WTC11 (cell line): ENCODE measurements at regions not wholly inside any gene's neighbourhood (a gene's known extent, or its start where the extent isn't known, plus 50 kb on each side); places are given as distances from the start of the nearest gene placed in this dataset.

Source experiments
- ATAC-seq: fragments of 200-7000 bp; cut with Tn5 transposase; 2 replicates; pipeline ENCODE4 v1.10.0; 2021; ENCODE audit warnings: mild to moderate bottlenecking, moderate library complexity
- CTCF ChIA-PET: fragments of 300-600 bp; sonication (Branson Sonifier 250); formaldehyde crosslinking; loops from one replicate; lab custom pipeline; 2021; ENCODE audit warnings: antibody characterized with exemption; lab: Charles Lee
- POLR2A ChIA-PET: fragments of 350-600 bp; sonication (Branson Sonifier 250); formaldehyde crosslinking; loops from one replicate; lab custom pipeline; 2021; ENCODE audit warnings: antibody characterized with exemption; lab: Charles Lee
- DNase-seq: peaks from one replicate; pipeline ENCODE4 v3.0.0; 2021; ENCODE audit warnings: low spot score
- H3K27ac Mint-ChIP-seq: 2 replicates; pipeline ENCODE4 v1.8.0; 2021; ENCODE audit warnings: mixed read lengths
- H3K27me3 Mint-ChIP-seq: 2 replicates; pipeline ENCODE4 v1.8.0; 2021; ENCODE audit warnings: low read depth, mild to moderate bottlenecking, moderate library complexity, mixed read lengths
- H3K36me3 Mint-ChIP-seq: 2 replicates; pipeline ENCODE4 v1.8.0; 2021; ENCODE audit warnings: mixed read lengths
- H3K4me1 Mint-ChIP-seq: 2 replicates; pipeline ENCODE4 v1.8.0; 2022; ENCODE audit warnings: mixed read lengths
- H3K4me3 Mint-ChIP-seq: 2 replicates; pipeline ENCODE4 v1.8.0; 2021; ENCODE audit warnings: mild to moderate bottlenecking, moderate library complexity, mixed read lengths
- H3K9me3 Mint-ChIP-seq: 2 replicates; pipeline ENCODE4 v1.8.0; 2021; ENCODE audit warnings: mixed read lengths
- ATF6 ChIP-seq: sonication (generic); formaldehyde crosslinking; IDR thresholded peaks from 2 replicates; pipeline ENCODE4 v1.8.1; 2023; ENCODE audit warnings: mild to moderate bottlenecking, missing genetic modification reagents
- E2F1 ChIP-seq: sonication (generic); formaldehyde crosslinking; IDR thresholded peaks from 2 replicates; pipeline ENCODE4 v1.8.0; 2022; ENCODE audit warnings: mild to moderate bottlenecking, missing genetic modification reagents
- E2F4 ChIP-seq: sonication (generic); formaldehyde crosslinking; IDR thresholded peaks from 2 replicates; pipeline ENCODE4 v1.8.1; 2022; ENCODE audit warnings: low read depth, mild to moderate bottlenecking, moderate library complexity, missing genetic modification reagents, borderline replicate concordance
- ESRRA ChIP-seq: sonication (generic); formaldehyde crosslinking; IDR thresholded peaks from 2 replicates; pipeline ENCODE4 v1.8.1; 2022; ENCODE audit warnings: mild to moderate bottlenecking, missing genetic modification reagents, borderline replicate concordance
- FOXP1 ChIP-seq: sonication (generic); formaldehyde crosslinking; IDR thresholded peaks from 2 replicates; pipeline ENCODE4 v1.8.0; 2022; ENCODE audit warnings: missing genetic modification reagents, mild to moderate bottlenecking, moderate library complexity, borderline replicate concordance
- JAZF1 ChIP-seq: fragments of 250-450 bp; sonication (Bioruptor Pico); IDR thresholded peaks from 2 replicates; pipeline ENCODE4 v1.9.0; 2021; ENCODE audit warnings: moderate library complexity, mild to moderate bottlenecking, inconsistent platforms
- MAX ChIP-seq: sonication (generic); formaldehyde crosslinking; IDR thresholded peaks from 2 replicates; pipeline ENCODE4 v1.8.0; 2022; ENCODE audit warnings: mild to moderate bottlenecking, missing genetic modification reagents
- NFE2L1 ChIP-seq: sonication (generic); formaldehyde crosslinking; IDR thresholded peaks from 2 replicates; pipeline ENCODE4 v1.8.1; 2023; ENCODE audit warnings: missing genetic modification reagents
- NR3C1 ChIP-seq: sonication (generic); formaldehyde crosslinking; conservative IDR thresholded peaks from 2 replicates; pipeline ENCODE4 v1.8.1; 2023; ENCODE audit warnings: low read depth, mild to moderate bottlenecking, missing genetic modification reagents
- RELA ChIP-seq: sonication (generic); formaldehyde crosslinking; IDR thresholded peaks from 2 replicates; pipeline ENCODE4 v1.8.1; 2022; ENCODE audit warnings: missing genetic modification reagents, mild to moderate bottlenecking, borderline replicate concordance
- SMAD4 ChIP-seq: sonication (generic); formaldehyde crosslinking; IDR thresholded peaks from 2 replicates; pipeline ENCODE4 v1.8.0; 2022; ENCODE audit warnings: mild to moderate bottlenecking, missing genetic modification reagents
- SP1 ChIP-seq: sonication (generic); formaldehyde crosslinking; conservative IDR thresholded peaks from 2 replicates; pipeline ENCODE4 v1.8.1; 2022; ENCODE audit warnings: missing genetic modification reagents
- TCF7 ChIP-seq: sonication (generic); formaldehyde crosslinking; IDR thresholded peaks from 2 replicates; pipeline ENCODE4 v1.8.0; 2022; ENCODE audit warnings: mild to moderate bottlenecking, low read depth, missing genetic modification reagents, moderate library complexity
- TEAD4 ChIP-seq: sonication (generic); formaldehyde crosslinking; IDR thresholded peaks from 2 replicates; pipeline ENCODE4 v1.8.0; 2022; ENCODE audit warnings: mild to moderate bottlenecking, missing genetic modification reagents
- ZBTB21 ChIP-seq: sonication (generic); formaldehyde crosslinking; IDR thresholded peaks from 2 replicates; pipeline ENCODE4 v1.8.1; 2023; ENCODE audit warnings: mild to moderate bottlenecking, missing genetic modification reagents, borderline replicate concordance
- ZMAT4 ChIP-seq: fragments of 250-450 bp; sonication (Bioruptor Pico); IDR thresholded peaks from 2 replicates; pipeline ENCODE4 v1.9.0; 2021; ENCODE audit warnings: mild to moderate bottlenecking
- ZNF121 ChIP-seq: sonication (generic); formaldehyde crosslinking; IDR thresholded peaks from 2 replicates; pipeline ENCODE4 v1.8.0; 2023; ENCODE audit warnings: missing genetic modification reagents
- ZNF425 ChIP-seq: fragments of 250-450 bp; sonication (Bioruptor Pico); conservative IDR thresholded peaks from 2 replicates; pipeline ENCODE4 v1.9.0; 2021; ENCODE audit warnings: mild to moderate bottlenecking

- POLR2A ChIA-PET, result no interaction called here
- H3K4me1 Mint-ChIP-seq, result peaks cover 19% of the 10 kb centered on the region
- no peak for ATAC-seq
- H3K27me3 Mint-ChIP-seq, result peaks cover 3% of the 10 kb centered on the region; the same call in 1 of the 2 replicates
- H3K4me3 Mint-ChIP-seq, result no peak overlapping the region
- H3K27ac Mint-ChIP-seq, result no peak overlapping the region
- TF ChIP-seq FOXP1 (CRISPR knock-in tag), result no peak
- no peak for TF ChIP-seq ZBTB21
- TF ChIP-seq NFE2L1, result no peak
- TF ChIP-seq RELA (CRISPR knock-in tag), result no peak
- TF ChIP-seq ATF6 (CRISPR knock-in tag), result no peak
- TF ChIP-seq E2F1 (CRISPR knock-in tag), result no peak
- no peak for TF ChIP-seq NR3C1 (CRISPR knock-in tag)
- no peak for TF ChIP-seq TEAD4
- no peak for TF ChIP-seq ZMAT4 (CRISPR knock-in tag)
- TF ChIP-seq MAX (CRISPR knock-in tag), result no peak
- TF ChIP-seq TCF7 (CRISPR knock-in tag), result no peak
- no peak for TF ChIP-seq ZNF425 (CRISPR knock-in tag)
- no peak for TF ChIP-seq JAZF1 (CRISPR knock-in tag)
- TF ChIP-seq ZNF121 (CRISPR knock-in tag), result no peak
- no peak for TF ChIP-seq SP1 (CRISPR knock-in tag)
- TF ChIP-seq, all 79 proteins: peak for 0
- peaks cover 48% of the 10 kb centered on the region for H3K9me3 Mint-ChIP-seq
- H3K36me3 Mint-ChIP-seq, result peaks cover 43% of the 10 kb centered on the region
- no peak for DNase-seq
- CTCF ChIA-PET, result no interaction called here
These were observed 201.1 kb downstream of the IRX1 start for GRCh38 chr5:3796736-3797135.

GRCh38 chr5:3801967-3802366 is 206.3 kb downstream of the IRX1 start:
- Mint-ChIP-seq H3K27me3 (0 out of 2 replicates have a peak, but pooled peaks cover 3% of the 10 kb centered on the region), H3K36me3 (peaks cover 27% of the 10 kb centered on the region), H3K9me3 (peaks cover 38% of the 10 kb centered on the region), H3K4me1 (no peaks in the 10 kb centered on the region), H3K4me3 (no peak overlapping the region), H3K27ac (no peak overlapping the region)
- POLR2A ChIA-PET, result no interaction called here
- TF ChIP-seq MAX (CRISPR knock-in tag) (no peak), E2F4 (no peak), ESRRA (CRISPR knock-in tag) (no peak), SMAD4 (CRISPR knock-in tag) (no peak)
- CTCF ChIA-PET, result no interaction called here
- no peak for ATAC-seq
- DNase-seq, result no peak
